K562 (cell line): ENCODE measurements at regions not wholly inside any gene's neighbourhood (a gene's known extent, or its start where the extent isn't known, plus 50 kb on each side); places are given as distances from the start of the nearest gene placed in this dataset.

Experiments used
- ATAC-seq: fragments of 200-7000 bp; cut with Tn5 transposase; 3 replicates; pipeline ENCODE4 v1.9.1; 2020; ENCODE audit warnings: moderate library complexity
- BruUV-seq: library from RNA; stranded (reverse); fragments of 400-500 nt; replicated peaks from 2 replicates; lab custom pipeline; 2021; lab: Mats Ljungman, UMichigan
- CTCF ChIA-PET: fragments of 300-600 bp; formaldehyde crosslinking; extraction: SDS; loops from one replicate; lab custom pipeline; 2021; ENCODE audit warnings: low intra/inter-chr PET ratio; lab: Yijun Ruan, JAX
- POLR2A ChIA-PET: fragments of 300-600, 350-650 bp; sonication (Branson Sonifier 250); formaldehyde crosslinking; extraction: SDS; loops from one replicate; lab custom pipeline; 2021; ENCODE audit warnings: antibody characterized with exemption, inconsistent platforms; lab: Yijun Ruan, JAX
- DNase-seq, 4 experiments: peaks; one replicate each; pipeline versions ENCODE4 v3.0.0 to v3.0.0-alpha.2; 2011 to 2018; ENCODE audit warnings: low spot score in 3 of 4, mixed read lengths in 3 of 4; ENCODE audit errors: extremely low read depth in 1 of 4
- FAIRE-seq: peaks from 2 replicates; lab custom pipeline; 2011; peaks lifted over from hg19 to GRCh38; lab: Jason Lieb, UNC
- H2AFZ ChIP-seq: 2 replicates; pipeline ENCODE4 v1.6.0; 2011; ENCODE audit warnings: low read depth, low read length, control low read depth, inconsistent platforms
- H3K27ac ChIP-seq: fragments of 200-600 bp; 3 replicates; pipeline ENCODE4 v1.8.0; 2011; ENCODE audit warnings: low read depth, mild to moderate bottlenecking, control low read depth, inconsistent platforms, low read length, moderate library complexity, mixed read lengths; ENCODE audit errors: extremely low read depth
- H3K27me3 ChIP-seq, 2 experiments: fragments of 300-600 bp in 1 of 2; 2 replicates in 1 of 2; 3 replicates in 1 of 2; pipeline versions ENCODE4 v1.6.0 to v1.8.0; 2011; ENCODE audit warnings: inconsistent platforms in 2 of 2, low read length in 2 of 2, mild to moderate bottlenecking in 1 of 2, mixed read lengths in 1 of 2, moderate library complexity in 1 of 2; ENCODE audit not compliant: control insufficient read depth in 2 of 2, insufficient read depth in 2 of 2
- H3K36me3 ChIP-seq: fragments of 300-600 bp; 3 replicates; pipeline ENCODE4 v1.8.0; 2011; ENCODE audit warnings: mild to moderate bottlenecking, low read length, inconsistent platforms; ENCODE audit not compliant: control insufficient read depth, insufficient read depth
- H3K4me1 ChIP-seq, 2 experiments: fragments of 200-600 bp in 1 of 2; replicated peaks in 1 of 2; 2 replicates in 1 of 2; 3 replicates in 1 of 2; pipeline versions ENCODE4 v1.5.1 to v1.8.0; 2011; ENCODE audit warnings: inconsistent platforms in 2 of 2, low read length in 2 of 2, mild to moderate bottlenecking in 1 of 2, mixed read lengths in 1 of 2, moderate library complexity in 1 of 2; ENCODE audit not compliant: control insufficient read depth in 2 of 2, insufficient read depth in 2 of 2
- H3K4me2 ChIP-seq: 2 replicates; pipeline ENCODE4 v1.6.1; 2011; ENCODE audit warnings: low read length, control low read depth, inconsistent platforms, mixed read lengths; ENCODE audit not compliant: insufficient read depth
- H3K4me3 ChIP-seq: fragments of 200-600 bp; sonication (generic), shearing (Covaris generic); 2 replicates; pipeline ENCODE4 v1.5.1; 2016; ENCODE audit warnings: control low read depth, inconsistent platforms
- H3K79me2 ChIP-seq: fragments of 200-600 bp; 3 replicates; pipeline ENCODE4 v1.8.0; 2011; ENCODE audit warnings: low read length, inconsistent platforms; ENCODE audit not compliant: control insufficient read depth, insufficient read depth
- H3K9ac ChIP-seq, 2 experiments: 2 replicates each; pipeline versions ENCODE4 v1.6.0 to v1.6.1; 2011; ENCODE audit warnings: low read depth in 2 of 2, low read length in 2 of 2, control low read depth in 1 of 2, inconsistent platforms in 1 of 2, mild to moderate bottlenecking in 1 of 2, mixed read lengths in 1 of 2; ENCODE audit not compliant: insufficient read depth in 1 of 2
- H3K9me1 ChIP-seq: one replicate; pipeline ENCODE4 v1.6.0; 2011; ENCODE audit warnings: inconsistent platforms, mild to moderate bottlenecking, low read length, moderate library complexity; ENCODE audit not compliant: control insufficient read depth, insufficient read depth
- H3K9me3 ChIP-seq: replicated peaks from 2 replicates; pipeline ENCODE4 v1.5.1; 2011; ENCODE audit warnings: low read depth, low read length, inconsistent platforms; ENCODE audit not compliant: control insufficient read depth, insufficient read depth
- H4K20me1 ChIP-seq: replicated peaks from 2 replicates; pipeline ENCODE4 v1.6.1; 2011; ENCODE audit warnings: low read length, inconsistent platforms, mixed read lengths; ENCODE audit not compliant: control insufficient read depth, insufficient read depth
- CBFA2T2 ChIP-seq: fragments of 450-650 bp; conservative IDR thresholded peaks from 2 replicates; pipeline ENCODE4 v1.6.1; 2017; ENCODE audit warnings: mild to moderate bottlenecking
- CREB3L1 ChIP-seq: fragments of 450-650 bp; IDR thresholded peaks from 2 replicates; pipeline ENCODE4 v1.6.1; 2014; ENCODE audit warnings: low read depth, mild to moderate bottlenecking, moderate library complexity, borderline replicate concordance
- ELK1 ChIP-seq: sonication (generic); formaldehyde crosslinking; IDR thresholded peaks from 2 replicates; pipeline ENCODE4 v1.8.1; 2022; ENCODE audit warnings: missing genetic modification reagents
- FIP1L1 ChIP-seq: fragments of 200-400 bp; formaldehyde crosslinking; IDR thresholded peaks from 2 replicates; pipeline ENCODE4 v1.6.1; 2018; ENCODE audit warnings: mild to moderate bottlenecking, low read depth, low read length; ENCODE audit not compliant: poor library complexity, severe bottlenecking
- FOXJ3 ChIP-seq: sonication (generic); formaldehyde crosslinking; IDR thresholded peaks from 2 replicates; pipeline ENCODE4 v1.4.0; 2020; ENCODE audit warnings: mild to moderate bottlenecking, missing genetic modification reagents
- GABPA ChIP-seq: fragments of 200-800 bp; sonication (Bioruptor generic); conservative IDR thresholded peaks from 2 replicates; pipeline ENCODE4 v1.6.1; 2016; ENCODE audit warnings: low read depth, missing genetic modification characterization, missing compliant biosample characterization
- HNRNPL ChIP-seq: fragments of 200-400 bp; formaldehyde crosslinking; IDR thresholded peaks from 2 replicates; pipeline ENCODE4 v1.6.1; 2017; ENCODE audit warnings: low read depth, mild to moderate bottlenecking, low read length
- MTA3 ChIP-seq: fragments of 450-650 bp; formaldehyde crosslinking; IDR thresholded peaks from 2 replicates; pipeline ENCODE4 v1.6.1; 2017; ENCODE audit warnings: mild to moderate bottlenecking, borderline replicate concordance
- PTRF ChIP-seq: fragments of 450-650 bp; IDR thresholded peaks from 2 replicates; pipeline ENCODE4 v1.6.1; 2016; ENCODE audit warnings: mild to moderate bottlenecking, missing genetic modification characterization, missing compliant biosample characterization
- SMARCA5 ChIP-seq: fragments of 450-650 bp; IDR thresholded peaks from 2 replicates; pipeline ENCODE4 v1.6.1; 2016
- TAF15 ChIP-seq: fragments of 200-400 bp; formaldehyde crosslinking; IDR thresholded peaks from 2 replicates; pipeline ENCODE4 v1.6.1; 2017; ENCODE audit warnings: mild to moderate bottlenecking, low read depth, low read length, moderate library complexity
- TBP ChIP-seq: optimal IDR thresholded peaks from 2 replicates; pipeline ENCODE3; 2011; ENCODE audit warnings: low read depth, low read length, improper control_type of control experiment
- TEAD4 ChIP-seq, 2 experiments: sonication (generic) in 1 of 2; formaldehyde crosslinking in 1 of 2; IDR thresholded peaks; 2 replicates each; pipeline versions ENCODE4 v1.6.1 to v1.8.0; 2012 to 2022; ENCODE audit warnings: borderline replicate concordance in 1 of 2, inconsistent platforms in 1 of 2, low read length in 1 of 2, mild to moderate bottlenecking in 1 of 2, missing genetic modification reagents in 1 of 2
- ZNF12 ChIP-seq: sonication (generic); formaldehyde crosslinking; IDR thresholded peaks from 2 replicates; pipeline ENCODE4 v1.4.0; 2020; ENCODE audit warnings: mild to moderate bottlenecking, missing genetic modification reagents
- ZNF133 ChIP-seq: fragments of 250-450 bp; sonication (Bioruptor Pico); IDR thresholded peaks from 2 replicates; pipeline ENCODE4 v1.4.0; 2020; ENCODE audit warnings: mild to moderate bottlenecking
- WGBS: fragments of 100-300 bp; shearing (Covaris generic); methylation state at CpG from one replicate; pipeline ENCODE4 v1.1.6; 2016; ENCODE audit warnings: low coverage, mixed read lengths; ENCODE audit not compliant: insufficient coverage; ENCODE audit errors: missing lambda C conversion rate; 5-methylcytosine and 5-hydroxymethylcytosine counted together
- in situ Hi-C: fragments of 300-500 bp; cut with MboI; formaldehyde crosslinking; loops from 4 replicates; pipeline ENCODE4 v1.15.0; 2018; ENCODE audit warnings: inconsistent platforms, mixed read lengths
- intact Hi-C: fragments of 100-400 bp; cut with micrococcal nuclease; formaldehyde crosslinking; loops from 2 replicates; pipeline ENCODE4 v1.14.2; 2022

- ChIA-PET CTCF (no interaction called here), POLR2A (no interaction called here)
- BruUV-seq, result no TSS peak
- intact Hi-C loops, result no loop called here
- no peaks in the 10 kb centered on the region for H3K36me3 ChIP-seq
- no peaks in the 10 kb centered on the region for H4K20me1 ChIP-seq
- ATAC-seq (no peak), DNase-seq (no peak), FAIRE-seq (no peak)
- no peak overlapping the region for H2AFZ ChIP-seq
- H3K4me1 ChIP-seq, result no peaks in the 10 kb centered on the region
- no peaks in the 10 kb centered on the region for H3K9me1 ChIP-seq
- no peaks in the 10 kb centered on the region for H3K79me2 ChIP-seq
- no peak overlapping the region for H3K9ac ChIP-seq
- no peak for TF ChIP-seq ZNF133 (CRISPR knock-in tag)
- TF ChIP-seq PTRF (tag), result no peak
- TF ChIP-seq ELK1 (CRISPR knock-in tag), result no peak
- TF ChIP-seq HNRNPL, result no peak
- TF ChIP-seq CBFA2T2, result no peak
- TF ChIP-seq TBP, result no peak
- no peak for TF ChIP-seq SMARCA5
- no peak for TF ChIP-seq FIP1L1
- no peak for TF ChIP-seq TEAD4 (IDR thresholded peaks at IDR 0.05; ENCODE audit: low read length)
- no peak for TF ChIP-seq TEAD4 (CRISPR knock-in tag; IDR thresholded peaks at IDR 0.05; ENCODE audit: borderline replicate concordance)
- TF ChIP-seq FOXJ3 (CRISPR knock-in tag), result no peak
- TF ChIP-seq GABPA (tag), result no peak
- no peak for TF ChIP-seq CREB3L1
- no peak for TF ChIP-seq ZNF12 (CRISPR knock-in tag)
- no peak for TF ChIP-seq MTA3
- no peak for TF ChIP-seq TAF15
- H3K27me3 ChIP-seq, result no peaks in the 10 kb centered on the region
- in situ Hi-C loops, result no loop called here
- no peaks in the 10 kb centered on the region for H3K9me3 ChIP-seq
- no peak overlapping the region for H3K27ac ChIP-seq
- no peak overlapping the region for H3K4me3 ChIP-seq
- WGBS, result 0% methylated on average over 5 of the region's 5 CpGs
- H3K4me2 ChIP-seq, result no peak overlapping the region
Measured at GRCh38 chr2:116378786-116379185, 1435.7 kb upstream of the DDX18 start.
